ENCODE measurements at regions not wholly inside any gene's neighbourhood (a gene's known extent, or its start where the extent isn't known, plus 50 kb on each side); places are given as distances from the start of the nearest gene placed in this dataset.

GRCh38 chr6:119459207-119459974 lies 109.8 kb upstream of the MAN1A1 start:
- Histone ChIP-seq H3K27ac (peak overlapping the region in 2 of 4 donors; percentile 13 to 47), H3K9me3 (no peaks in the 10 kb centered on the region), H3K36me3 (no peaks in the 10 kb centered on the region), H3K4me3 (no peak overlapping the region), H3K27me3 (no peaks in the 10 kb centered on the region), H3K4me1 (peaks cover 0 to 6% (median 1%) of the 10 kb centered on the region in 4 donors)
- no peak for DNase-seq
- no peak for TF ChIP-seq CTCF (IDR thresholded peaks at IDR 0.05)
- TF ChIP-seq POLR2A (IDR thresholded peaks at IDR 0.05): no peak

GRCh38 chr6:119454714-119455113 lies 105.2 kb upstream of the MAN1A1 start:
- no peak for TF ChIP-seq POLR2A (IDR thresholded peaks at IDR 0.05)
- no peak for TF ChIP-seq CTCF (IDR thresholded peaks at IDR 0.05)
- no peak overlapping the region for H3K4me3 ChIP-seq
- no peaks in the 10 kb centered on the region for H3K9me3 ChIP-seq
- no peaks in the 10 kb centered on the region for H3K27me3 ChIP-seq
- H3K4me1 ChIP-seq: peaks cover 0 to 3% (median 0%) of the 10 kb centered on the region in 4 donors
- no peaks in the 10 kb centered on the region for H3K36me3 ChIP-seq
- DNase-seq: no peak
- H3K27ac ChIP-seq: no peak overlapping the region

GRCh38 chr6:119453242-119454200 lies 104.0 kb upstream of the MAN1A1 start:
- no peak overlapping the region for H3K27ac ChIP-seq
- no peaks in the 10 kb centered on the region for H3K27me3 ChIP-seq
- no peaks in the 10 kb centered on the region for H3K36me3 ChIP-seq
- DNase-seq: no peak
- no peak for TF ChIP-seq CTCF (IDR thresholded peaks at IDR 0.05)
- no peaks in the 10 kb centered on the region for H3K9me3 ChIP-seq
- H3K4me3 ChIP-seq: no peak overlapping the region
- peaks cover 0 to 4% (median 0%) of the 10 kb centered on the region in 4 donors for H3K4me1 ChIP-seq

- TF ChIP-seq POLR2A (IDR thresholded peaks at IDR 0.05): no peak
- TF ChIP-seq CTCF (IDR thresholded peaks at IDR 0.05): no peak
- Histone ChIP-seq H3K27me3 (no peaks in the 10 kb centered on the region), H3K9me3 (no peaks in the 10 kb centered on the region), H3K4me3 (no peak overlapping the region), H3K27ac (peak overlapping the region in 1 of 4 donors; percentile 6), H3K4me1 (peaks cover 0 to 26% (median 0%) of the 10 kb centered on the region in 4 donors), H3K36me3 (no peaks in the 10 kb centered on the region)
- no peak for DNase-seq
Observed at GRCh38 chr6:119449331-119450156, 100.0 kb upstream of the MAN1A1 start.

GRCh38 chr6:119447921-119448320 lies 98.4 kb upstream of the MAN1A1 start:
- Histone ChIP-seq H3K4me3 (no peak overlapping the region), H3K9me3 (no peaks in the 10 kb centered on the region), H3K36me3 (no peaks in the 10 kb centered on the region), H3K27ac (no peak overlapping the region), H3K4me1 (peaks cover 0 to 26% (median 0%) of the 10 kb centered on the region in 4 donors), H3K27me3 (no peaks in the 10 kb centered on the region)
- TF ChIP-seq POLR2A (IDR thresholded peaks at IDR 0.05) (no peak), CTCF (IDR thresholded peaks at IDR 0.05) (no peak)
- DNase-seq: no peak

All from Peyer's patch (tissue), 4 donors.